GM19328 (cell line): ENCODE measurements at regions not wholly inside any gene's neighbourhood (a gene's known extent, or its start where the extent isn't known, plus 50 kb on each side); places are given as distances from the start of the nearest gene placed in this dataset.
"Not testable (repeated sequence)": the region's sequence is repeated elsewhere in the genome, so short reads cannot be mapped to it uniquely, and the experiment has no call there.

Experiments used
- ATAC-seq: cut with Tn5 transposase; IDR thresholded peaks from one replicate; pipeline ENCODE4 v1.9.1; 2021; ENCODE audit warnings: mild to moderate bottlenecking, moderate library complexity; ENCODE audit not compliant: unreplicated experiment

- no peak for ATAC-seq
Measured at GRCh38 chr10:123309731-123310130, 155.5 kb downstream of the BUB3 start.

GRCh38 chr10:123316776-123317175 lies 162.6 kb downstream of the BUB3 start:
- ATAC-seq, result no peak

- ATAC-seq, result no peak
Measured at GRCh38 chr10:123318516-123318915, 164.3 kb downstream of the BUB3 start.

- ATAC-seq, result no peak
Measured at GRCh38 chr10:123320091-123320490, 165.9 kb downstream of the BUB3 start.

GRCh38 chr10:123323884-123324283 lies 169.7 kb downstream of the BUB3 start:
- ATAC-seq, result no peak

- ATAC-seq, result no peak
Measured at GRCh38 chr10:123325663-123326190, 171.5 kb downstream of the BUB3 start.

- no peak for ATAC-seq
Measured at GRCh38 chr10:123326674-123327073, 172.5 kb downstream of the BUB3 start.

- ATAC-seq, result no peak
Measured at GRCh38 chr10:123327450-123327849, 173.2 kb downstream of the BUB3 start.

GRCh38 chr10:123327896-123328295 lies 173.7 kb downstream of the BUB3 start:
- ATAC-seq, result no peak

GRCh38 chr10:123331438-123331837 lies 177.2 kb downstream of the BUB3 start:
- no peak for ATAC-seq

GRCh38 chr10:123346581-123346980 lies 192.4 kb downstream of the BUB3 start:
- no peak for ATAC-seq

- no peak for ATAC-seq
Measured at GRCh38 chr10:123348691-123349572, 194.7 kb downstream of the BUB3 start.

- ATAC-seq, result no peak
Measured at GRCh38 chr10:123351715-123352114, 197.5 kb downstream of the BUB3 start.

GRCh38 chr10:123354521-123354920 lies 200.3 kb downstream of the BUB3 start:
- ATAC-seq, result no peak

- ATAC-seq, result no peak
Measured at GRCh38 chr10:123355748-123356481, 201.7 kb downstream of the BUB3 start.

- no peak for ATAC-seq
Measured at GRCh38 chr10:123356799-123357198, 202.6 kb downstream of the BUB3 start.

- no peak for ATAC-seq
Measured at GRCh38 chr10:123357421-123357930, 203.3 kb downstream of the BUB3 start.

GRCh38 chr10:123359539-123359938 lies 205.3 kb downstream of the BUB3 start:
- ATAC-seq, result no peak

GRCh38 chr10:123361832-123362231 lies 207.6 kb downstream of the BUB3 start:
- ATAC-seq, result no peak

GRCh38 chr10:123367195-123367594 lies 213.0 kb downstream of the BUB3 start:
- no peak for ATAC-seq

- ATAC-seq, result not testable (repeated sequence)
Measured at GRCh38 chr10:123371626-123372025, 217.4 kb downstream of the BUB3 start.

GRCh38 chr10:123373591-123373990 lies 219.4 kb downstream of the BUB3 start:
- ATAC-seq, result no peak
